ENCODE measurements at regions not wholly inside any gene's neighbourhood (a gene's known extent, or its start where the extent isn't known, plus 50 kb on each side); places are given as distances from the start of the nearest gene placed in this dataset.
"Not testable (repeated sequence)": the region's sequence is repeated elsewhere in the genome, so short reads cannot be mapped to it uniquely, and the experiment has no call there.

DNA sequence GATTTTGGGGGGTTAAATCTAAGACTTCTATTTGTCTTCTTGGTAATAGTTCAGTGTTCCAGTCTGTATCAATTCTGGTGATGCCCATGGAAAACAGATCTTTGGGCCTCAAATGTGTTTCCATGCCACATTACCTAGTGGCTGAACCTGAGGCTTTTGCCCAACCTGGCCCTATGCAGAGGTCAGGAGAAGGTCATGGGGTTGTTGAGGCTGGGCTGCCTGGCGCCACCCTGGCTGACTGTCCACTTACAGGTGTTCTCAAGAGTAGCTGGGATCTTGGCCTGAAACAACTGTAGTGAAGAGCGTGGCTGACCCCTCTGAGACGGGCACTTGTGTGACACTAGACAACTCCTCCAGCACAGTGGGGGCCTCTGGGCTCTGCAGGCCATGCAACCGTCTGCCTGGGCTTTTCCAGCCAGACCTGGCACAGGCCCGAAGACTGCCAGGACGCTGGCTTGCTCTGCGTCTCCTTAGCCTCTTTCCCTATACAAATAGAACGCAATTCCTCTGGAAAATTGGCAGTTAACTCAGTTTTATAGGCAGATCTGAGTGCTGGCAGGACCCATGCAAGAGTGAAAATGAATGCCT is 127.8 kb downstream of the TRIM43 start:
- Histone ChIP-seq H3K27me3 (no peaks in the 10 kb centered on the region), H3K4me3 (no peak overlapping the region), H3K36me3 (no peaks in the 10 kb centered on the region), H3K4me1 (no peaks in the 10 kb centered on the region), H3K27ac (no peak overlapping the region), H3K9me3 (no peaks in the 10 kb centered on the region)
- TF ChIP-seq, protein P1, sequence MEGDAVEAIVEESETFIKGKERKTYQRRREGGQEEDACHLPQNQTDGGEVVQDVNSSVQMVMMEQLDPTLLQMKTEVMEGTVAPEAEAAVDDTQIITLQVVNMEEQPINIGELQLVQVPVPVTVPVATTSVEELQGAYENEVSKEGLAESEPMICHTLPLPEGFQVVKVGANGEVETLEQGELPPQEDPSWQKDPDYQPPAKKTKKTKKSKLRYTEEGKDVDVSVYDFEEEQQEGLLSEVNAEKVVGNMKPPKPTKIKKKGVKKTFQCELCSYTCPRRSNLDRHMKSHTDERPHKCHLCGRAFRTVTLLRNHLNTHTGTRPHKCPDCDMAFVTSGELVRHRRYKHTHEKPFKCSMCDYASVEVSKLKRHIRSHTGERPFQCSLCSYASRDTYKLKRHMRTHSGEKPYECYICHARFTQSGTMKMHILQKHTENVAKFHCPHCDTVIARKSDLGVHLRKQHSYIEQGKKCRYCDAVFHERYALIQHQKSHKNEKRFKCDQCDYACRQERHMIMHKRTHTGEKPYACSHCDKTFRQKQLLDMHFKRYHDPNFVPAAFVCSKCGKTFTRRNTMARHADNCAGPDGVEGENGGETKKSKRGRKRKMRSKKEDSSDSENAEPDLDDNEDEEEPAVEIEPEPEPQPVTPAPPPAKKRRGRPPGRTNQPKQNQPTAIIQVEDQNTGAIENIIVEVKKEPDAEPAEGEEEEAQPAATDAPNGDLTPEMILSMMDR (IDR thresholded peaks at IDR 0.05) = no peak
- TF ChIP-seq POLR2A (IDR thresholded peaks at IDR 0.05) = no peak
- DNase-seq = no peak

- Histone ChIP-seq H3K27ac (no peak overlapping the region), H3K27me3 (no peaks in the 10 kb centered on the region), H3K9me3 (no peaks in the 10 kb centered on the region), H3K4me1 (no peaks in the 10 kb centered on the region), H3K4me3 (no peak overlapping the region), H3K36me3 (no peaks in the 10 kb centered on the region)
- TF ChIP-seq POLR2A (IDR thresholded peaks at IDR 0.05) = no peak
- TF ChIP-seq, protein P1 (IDR thresholded peaks at IDR 0.05) = no peak
- no peak for DNase-seq
These were observed 129.9 kb downstream of the TRIM43 start for GRCh38 chr2:95721726-95722125.

DNA sequence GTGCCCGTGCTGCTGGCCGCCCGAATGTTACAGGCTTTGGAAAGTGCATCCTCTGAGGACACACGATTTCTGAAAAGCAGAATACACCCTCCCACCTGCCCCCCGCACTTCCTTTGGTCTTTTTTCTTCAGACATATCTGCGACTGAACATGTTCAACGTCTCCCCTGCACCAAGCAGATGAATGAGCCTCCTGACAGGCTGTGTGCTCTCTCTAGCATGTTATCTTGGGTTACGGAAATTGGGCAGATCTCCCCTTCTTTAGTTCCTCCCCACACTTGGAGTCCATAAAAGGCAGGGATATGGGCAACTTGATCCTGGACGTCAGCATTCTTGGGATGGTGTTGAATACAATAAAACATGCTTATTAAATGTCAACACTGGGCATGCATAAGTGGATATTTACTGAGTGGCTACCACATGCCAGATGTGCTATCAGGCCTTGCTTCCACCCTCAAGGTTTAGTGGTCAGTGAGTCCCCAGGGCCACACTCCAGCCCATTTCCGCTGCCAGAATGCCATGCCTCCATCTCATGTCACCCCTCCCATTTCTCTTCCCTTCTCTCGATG is 130.4 kb downstream of the TRIM43 start:
- H3K4me3 ChIP-seq = no peak overlapping the region
- H3K27ac ChIP-seq = no peak overlapping the region
- no peaks in the 10 kb centered on the region for H3K27me3 ChIP-seq
- H3K9me3 ChIP-seq = no peaks in the 10 kb centered on the region
- no peak for DNase-seq
- H3K36me3 ChIP-seq = no peaks in the 10 kb centered on the region
- TF ChIP-seq, protein P1 (IDR thresholded peaks at IDR 0.05) = no peak
- TF ChIP-seq POLR2A (IDR thresholded peaks at IDR 0.05) = no peak
- H3K4me1 ChIP-seq = no peaks in the 10 kb centered on the region

GRCh38 chr2:95723627-95724210 is 131.9 kb downstream of the TRIM43 start:
- not testable (repeated sequence) for H3K4me3 ChIP-seq, H3K4me1 ChIP-seq, DNase-seq, H3K27ac ChIP-seq, H3K36me3 ChIP-seq, H3K27me3 ChIP-seq, H3K9me3 ChIP-seq

GRCh38 chr2:95725191-95725590 is 133.4 kb downstream of the TRIM43 start:
- not testable (repeated sequence) for H3K36me3 ChIP-seq, H3K4me1 ChIP-seq, H3K27ac ChIP-seq, H3K27me3 ChIP-seq, H3K9me3 ChIP-seq, H3K4me3 ChIP-seq, DNase-seq

DNA sequence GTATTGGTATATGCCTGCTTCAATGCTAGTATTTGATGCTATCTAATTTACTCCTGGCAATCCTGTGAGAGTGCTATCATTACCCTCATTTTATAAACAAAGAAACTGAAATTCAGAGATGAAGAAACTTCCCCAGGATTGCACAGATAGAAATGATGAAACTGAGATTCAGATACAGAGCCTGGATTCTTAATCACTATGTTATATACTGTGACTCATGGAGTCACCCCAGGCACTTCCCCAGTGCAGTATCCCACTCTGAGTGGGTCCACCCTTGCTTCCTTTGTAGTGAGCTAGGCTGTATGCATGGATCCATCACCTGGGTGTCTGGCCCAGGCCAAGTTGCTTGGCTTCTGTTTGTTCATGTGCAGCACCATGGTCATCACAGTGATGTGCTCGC is 133.9 kb downstream of the TRIM43 start:
- not testable (repeated sequence) for H3K9me3 ChIP-seq, H3K4me1 ChIP-seq, H3K27me3 ChIP-seq, H3K36me3 ChIP-seq, DNase-seq, H3K27ac ChIP-seq, H3K4me3 ChIP-seq

DNA sequence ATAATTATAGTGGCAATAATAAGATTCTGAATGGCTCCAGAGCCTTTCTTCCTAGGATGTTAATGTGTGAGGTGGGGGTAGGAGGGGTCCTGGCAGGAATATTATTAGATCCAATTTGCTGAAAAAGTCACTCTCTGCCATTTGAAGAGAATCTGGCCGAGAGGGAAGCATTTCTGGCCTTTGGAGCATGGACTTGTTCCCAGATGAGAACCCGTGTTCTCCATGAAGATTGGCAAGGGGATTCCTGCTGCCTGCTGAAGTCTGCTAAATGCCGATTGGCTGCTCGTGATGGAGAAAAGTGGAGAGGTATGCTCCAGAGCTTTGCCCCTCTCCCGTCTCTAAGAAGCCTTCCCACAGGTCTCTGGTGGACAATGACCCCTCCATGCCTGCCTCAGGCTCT is 135.6 kb downstream of the TRIM43 start:
- H3K27me3 ChIP-seq, DNase-seq, H3K4me1 ChIP-seq, H3K27ac ChIP-seq, H3K36me3 ChIP-seq, H3K4me3 ChIP-seq, H3K9me3 ChIP-seq: not testable (repeated sequence)
